HEK293 (cell line): ENCODE measurements at regions not wholly inside any gene's neighbourhood (a gene's known extent, or its start where the extent isn't known, plus 50 kb on each side); places are given as distances from the start of the nearest gene placed in this dataset.

Experiments used
- CTCF ChIA-PET: fragments of 350-600 bp; formaldehyde crosslinking; extraction: SDS; loops from one replicate; lab custom pipeline; 2021; ENCODE audit warnings: antibody characterized with exemption; lab: Yijun Ruan, JAX
- POLR2A ChIA-PET: fragments of 300-600 bp; formaldehyde crosslinking; extraction: SDS; loops from one replicate; lab custom pipeline; 2020; ENCODE audit warnings: antibody characterized with exemption, inconsistent platforms; lab: Yijun Ruan, JAX
- H3K27ac ChIP-seq: fragments of 200-500 bp; sonication (Bioruptor generic); 2 replicates; pipeline ENCODE4 v1.5.1; 2014; ENCODE audit warnings: low read depth, low read length, control low read depth, inconsistent platforms; ENCODE audit errors: extremely low read depth
- H3K36me3 ChIP-seq, 2 experiments: fragments of 200-500 bp in 1 of 2; sonication (Bioruptor generic) in 1 of 2; 1 replicate in 1 of 2; 2 replicates in 1 of 2; pipeline ENCODE4 v1.5.1; 2014 to 2017; ENCODE audit warnings: inconsistent platforms in 2 of 2, low read length in 2 of 2; ENCODE audit not compliant: control insufficient read depth in 2 of 2, insufficient read depth in 1 of 2
- H3K4me1 ChIP-seq: fragments of 200-500 bp; sonication (Bioruptor generic); 2 replicates; pipeline ENCODE4 v1.5.1; 2014; ENCODE audit warnings: mild to moderate bottlenecking, low read length, inconsistent platforms; ENCODE audit not compliant: control insufficient read depth, insufficient read depth
- H3K4me3 ChIP-seq: 2 replicates; pipeline ENCODE4 v1.5.1; 2011; ENCODE audit warnings: low read depth, mild to moderate bottlenecking, control low read depth, low read length, moderate library complexity
- H3K9me3 ChIP-seq: fragments of 200-500 bp; sonication (Bioruptor generic); 2 replicates; pipeline ENCODE4 v1.5.1; 2014; ENCODE audit warnings: low read depth, low read length, inconsistent platforms; ENCODE audit not compliant: control insufficient read depth, insufficient read depth
- KLF9 ChIP-seq: fragments of 450-650 bp; formaldehyde crosslinking; IDR thresholded peaks from 2 replicates; pipeline ENCODE4 v1.5.1; 2016; ENCODE audit warnings: missing biosample characterization, missing genetic modification characterization, low read depth
- PRDM1 ChIP-seq: fragments of 450-650 bp; formaldehyde crosslinking; IDR thresholded peaks from 2 replicates; pipeline ENCODE4; 2016; ENCODE audit warnings: missing biosample characterization, missing genetic modification characterization
- SCRT1 ChIP-seq: fragments of 450-650 bp; formaldehyde crosslinking; IDR thresholded peaks from 2 replicates; pipeline ENCODE4 v1.5.1; 2016; ENCODE audit warnings: missing biosample characterization, missing genetic modification characterization, borderline replicate concordance
- SP3 ChIP-seq: fragments of 450-650 bp; formaldehyde crosslinking; IDR thresholded peaks from 2 replicates; pipeline ENCODE4 v1.5.1; 2016; ENCODE audit warnings: missing biosample characterization, missing genetic modification characterization
- TCF7L2 ChIP-seq: IDR thresholded peaks from 2 replicates; pipeline ENCODE4 v1.6.1; 2011; ENCODE audit warnings: low read depth, mild to moderate bottlenecking, inconsistent platforms, low read length, moderate library complexity, borderline replicate concordance
- WT1 ChIP-seq: fragments of 450-650 bp; formaldehyde crosslinking; IDR thresholded peaks from 2 replicates; pipeline ENCODE4 v1.5.1; 2016; ENCODE audit warnings: missing biosample characterization, missing genetic modification characterization
- YY1 ChIP-seq: fragments of 450-650 bp; formaldehyde crosslinking; IDR thresholded peaks from 2 replicates; pipeline ENCODE4 v1.5.1; 2018; ENCODE audit warnings: missing biosample characterization, missing genetic modification characterization
- ZEB2 ChIP-seq: fragments of 450-650 bp; formaldehyde crosslinking; IDR thresholded peaks from 2 replicates; pipeline ENCODE4 v1.5.1; 2016; ENCODE audit warnings: missing biosample characterization, missing genetic modification characterization
- ZFP41 ChIP-seq: fragments of 450-650 bp; formaldehyde crosslinking; IDR thresholded peaks from 2 replicates; pipeline ENCODE4 v1.5.1; 2016; ENCODE audit warnings: missing biosample characterization, missing genetic modification characterization, borderline replicate concordance
- ZNF138 ChIP-seq: fragments of 450-650 bp; formaldehyde crosslinking; IDR thresholded peaks from 2 replicates; pipeline ENCODE4 v1.5.1; 2016; ENCODE audit warnings: missing biosample characterization, missing genetic modification characterization, borderline replicate concordance
- ZNF19 ChIP-seq: fragments of 450-650 bp; formaldehyde crosslinking; IDR thresholded peaks from 2 replicates; pipeline ENCODE4; 2016; ENCODE audit warnings: missing biosample characterization, missing genetic modification characterization, low read depth
- ZNF223 ChIP-seq: fragments of 450-650 bp; formaldehyde crosslinking; IDR thresholded peaks from 2 replicates; pipeline ENCODE4 v1.5.1; 2016; ENCODE audit warnings: missing biosample characterization, missing genetic modification characterization
- ZNF274 ChIP-seq, 2 experiments: fragments of 200-500 bp in 1 of 2; fragments of 450-650 bp in 1 of 2; sonication (Bioruptor generic) in 1 of 2; formaldehyde crosslinking in 1 of 2; IDR thresholded peaks; 2 replicates each; pipeline versions ENCODE4 v1.5.1 to v1.6.1; 2014 to 2016; ENCODE audit warnings: borderline replicate concordance in 1 of 2, inconsistent platforms in 1 of 2, low read length in 1 of 2, missing biosample characterization in 1 of 2, missing genetic modification characterization in 1 of 2
- ZNF394 ChIP-seq: fragments of 450-650 bp; formaldehyde crosslinking; IDR thresholded peaks from 2 replicates; pipeline ENCODE4 v1.5.1; 2016; ENCODE audit warnings: missing biosample characterization, missing genetic modification characterization, mild to moderate bottlenecking, moderate library complexity, borderline replicate concordance
- ZNF514 ChIP-seq: fragments of 450-650 bp; formaldehyde crosslinking; IDR thresholded peaks from 2 replicates; pipeline ENCODE4 v1.5.1; 2016; ENCODE audit warnings: missing biosample characterization, missing genetic modification characterization
- ZNF549 ChIP-seq: fragments of 450-650 bp; IDR thresholded peaks from 2 replicates; pipeline ENCODE4 v1.5.1; 2018; ENCODE audit warnings: missing biosample characterization, missing genetic modification characterization, mild to moderate bottlenecking, inconsistent platforms, moderate library complexity
- ZNF776 ChIP-seq: fragments of 450-650 bp; formaldehyde crosslinking; IDR thresholded peaks from 2 replicates; pipeline ENCODE4 v1.5.0; 2017; ENCODE audit warnings: missing biosample characterization, missing genetic modification characterization, borderline replicate concordance
- ZSCAN30 ChIP-seq: fragments of 450-650 bp; IDR thresholded peaks from 2 replicates; pipeline ENCODE4 v1.5.1; 2018; ENCODE audit warnings: missing biosample characterization, mild to moderate bottlenecking, missing genetic modification characterization, moderate library complexity
- ZXDB ChIP-seq: fragments of 450-650 bp; formaldehyde crosslinking; IDR thresholded peaks from 2 replicates; pipeline ENCODE4 v1.5.1; 2016; ENCODE audit warnings: missing biosample characterization, missing genetic modification characterization
- TF ChIP-seq, protein P1 (sequence below): fragments of 450-650 bp; formaldehyde crosslinking; IDR thresholded peaks from 2 replicates; pipeline ENCODE4 v1.5.1; 2017; ENCODE audit warnings: missing biosample characterization, mild to moderate bottlenecking, missing genetic modification characterization, moderate library complexity
- TF ChIP-seq, protein P2 (sequence below): fragments of 450-650 bp; formaldehyde crosslinking; IDR thresholded peaks from 2 replicates; pipeline ENCODE4 v1.5.1; 2016; ENCODE audit warnings: missing biosample characterization, missing genetic modification characterization
- TF ChIP-seq, protein P3 (sequence below): fragments of 450-650 bp; formaldehyde crosslinking; IDR thresholded peaks from 2 replicates; pipeline ENCODE4 v1.5.1; 2016; ENCODE audit warnings: missing biosample characterization, missing genetic modification characterization
- TF ChIP-seq, protein P4 (sequence below): fragments of 450-650 bp; IDR thresholded peaks from 2 replicates; pipeline ENCODE4 v1.5.1; 2018; ENCODE audit warnings: missing biosample characterization, mild to moderate bottlenecking, missing genetic modification characterization

DNA sequence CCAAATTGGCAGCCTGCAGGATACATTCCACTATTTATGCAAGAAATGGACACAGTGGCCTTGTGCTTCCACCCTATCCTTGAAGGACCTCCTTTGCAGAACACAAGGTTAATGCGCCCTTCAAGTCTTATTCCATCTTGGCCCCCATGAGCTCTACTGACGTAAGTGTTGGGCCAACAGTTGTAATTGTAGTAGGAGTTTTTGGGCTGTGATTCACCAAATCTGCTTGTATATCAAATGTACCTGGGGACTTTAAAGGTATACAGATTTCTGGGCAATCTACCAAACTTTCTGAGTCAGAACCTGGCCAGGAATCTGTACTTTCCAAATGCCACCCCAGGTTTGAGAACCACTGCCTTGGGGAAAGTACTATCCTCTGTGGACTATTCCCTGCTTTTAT lies 100.9 kb upstream of the MARK1 start:
- no peaks in the 10 kb centered on the region for H3K36me3 ChIP-seq
- H3K4me1 ChIP-seq: no peaks in the 10 kb centered on the region
- TF ChIP-seq SCRT1 (tag by site-specific recombination) (no peak), WT1 (tag by site-specific recombination) (no peak), ZNF274 (IDR thresholded peaks at IDR 0.05; ENCODE audit: low read length) (no peak), ZNF274 (tag by site-specific recombination; IDR thresholded peaks at IDR 0.05; ENCODE audit: borderline replicate concordance) (no peak), ZSCAN30 (tag by site-specific recombination) (no peak), YY1 (tag by site-specific recombination) (no peak), SP3 (tag by site-specific recombination) (no peak), ZNF514 (no peak), PRDM1 (tag by site-specific recombination) (no peak), ZNF394 (tag by site-specific recombination) (no peak), TCF7L2 (no peak), KLF9 (tag by site-specific recombination) (no peak), ZFP41 (tag by site-specific recombination) (no peak), ZNF776 (no peak), ZNF223 (no peak)
- TF ChIP-seq, protein P1, sequence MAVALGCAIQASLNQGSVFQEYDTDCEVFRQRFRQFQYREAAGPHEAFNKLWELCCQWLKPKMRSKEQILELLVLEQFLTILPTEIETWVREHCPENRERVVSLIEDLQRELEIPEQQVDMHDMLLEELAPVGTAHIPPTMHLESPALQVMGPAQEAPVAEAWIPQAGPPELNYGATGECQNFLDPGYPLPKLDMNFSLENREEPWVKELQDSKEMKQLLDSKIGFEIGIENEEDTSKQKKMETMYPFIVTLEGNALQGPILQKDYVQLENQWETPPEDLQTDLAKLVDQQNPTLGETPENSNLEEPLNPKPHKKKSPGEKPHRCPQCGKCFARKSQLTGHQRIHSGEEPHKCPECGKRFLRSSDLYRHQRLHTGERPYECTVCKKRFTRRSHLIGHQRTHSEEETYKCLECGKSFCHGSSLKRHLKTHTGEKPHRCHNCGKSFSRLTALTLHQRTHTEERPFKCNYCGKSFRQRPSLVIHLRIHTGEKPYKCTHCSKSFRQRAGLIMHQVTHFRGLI (tag by site-specific recombination): no peak
- TF ChIP-seq, protein P2, sequence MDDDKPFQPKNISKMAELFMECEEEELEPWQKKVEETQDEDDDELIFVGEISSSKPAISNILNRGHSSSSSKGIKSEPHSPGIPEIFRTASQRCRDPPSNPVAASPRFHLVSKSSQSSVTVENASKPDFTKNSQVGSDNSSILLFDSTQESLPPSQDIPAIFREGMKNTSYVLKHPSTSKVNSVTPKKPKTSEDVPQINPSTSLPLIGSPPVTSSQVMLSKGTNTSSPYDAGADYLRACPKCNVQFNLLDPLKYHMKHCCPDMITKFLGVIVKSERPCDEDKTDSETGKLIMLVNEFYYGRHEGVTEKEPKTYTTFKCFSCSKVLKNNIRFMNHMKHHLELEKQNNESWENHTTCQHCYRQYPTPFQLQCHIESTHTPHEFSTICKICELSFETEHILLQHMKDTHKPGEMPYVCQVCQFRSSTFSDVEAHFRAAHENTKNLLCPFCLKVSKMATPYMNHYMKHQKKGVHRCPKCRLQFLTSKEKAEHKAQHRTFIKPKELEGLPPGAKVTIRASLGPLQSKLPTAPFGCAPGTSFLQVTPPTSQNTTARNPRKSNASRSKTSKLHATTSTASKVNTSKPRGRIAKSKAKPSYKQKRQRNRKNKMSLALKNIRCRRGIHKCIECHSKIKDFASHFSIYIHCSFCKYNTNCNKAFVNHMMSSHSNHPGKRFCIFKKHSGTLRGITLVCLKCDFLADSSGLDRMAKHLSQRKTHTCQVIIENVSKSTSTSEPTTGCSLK (tag by site-specific recombination): no peak
- POLR2A ChIA-PET: no interaction called here
- no peak overlapping the region for H3K27ac ChIP-seq
- CTCF ChIA-PET: no interaction called here
- no peaks in the 10 kb centered on the region for H3K9me3 ChIP-seq
- no peak overlapping the region for H3K4me3 ChIP-seq

DNA sequence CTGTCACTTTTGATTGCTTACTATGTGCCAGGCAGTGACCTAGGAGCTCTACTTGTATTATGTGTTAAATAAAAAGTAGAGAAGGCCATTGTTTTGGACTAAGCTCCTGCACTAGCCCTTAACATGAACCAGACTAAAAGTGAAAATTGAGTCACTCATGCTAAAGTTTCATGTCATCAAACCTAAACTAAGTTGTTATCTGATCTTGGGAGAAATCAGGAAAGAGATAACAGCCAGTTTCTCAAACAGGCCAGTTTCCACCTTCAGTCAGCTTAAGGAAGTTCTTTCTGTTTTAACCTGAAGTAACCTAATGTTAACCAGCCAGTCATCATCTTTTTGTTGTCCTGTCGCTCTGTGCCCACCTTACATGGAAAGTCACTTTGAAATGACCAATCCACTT lies 102.1 kb upstream of the MARK1 start:
- H3K27ac ChIP-seq: no peak overlapping the region
- no peaks in the 10 kb centered on the region for H3K9me3 ChIP-seq
- H3K4me1 ChIP-seq: no peaks in the 10 kb centered on the region
- ChIA-PET CTCF (no interaction called here), POLR2A (no interaction called here)
- H3K4me3 ChIP-seq: no peak overlapping the region
- H3K36me3 ChIP-seq: no peaks in the 10 kb centered on the region
- TF ChIP-seq WT1 (tag by site-specific recombination) (no peak), ZXDB (tag by site-specific recombination) (no peak), ZNF19 (no peak), ZNF274 (IDR thresholded peaks at IDR 0.05; ENCODE audit: low read length) (no peak), ZNF274 (tag by site-specific recombination; IDR thresholded peaks at IDR 0.05; ENCODE audit: borderline replicate concordance) (no peak), ZNF549 (tag by site-specific recombination) (no peak), ZNF138 (tag by site-specific recombination) (no peak), ZEB2 (no peak)
- TF ChIP-seq, protein P3, sequence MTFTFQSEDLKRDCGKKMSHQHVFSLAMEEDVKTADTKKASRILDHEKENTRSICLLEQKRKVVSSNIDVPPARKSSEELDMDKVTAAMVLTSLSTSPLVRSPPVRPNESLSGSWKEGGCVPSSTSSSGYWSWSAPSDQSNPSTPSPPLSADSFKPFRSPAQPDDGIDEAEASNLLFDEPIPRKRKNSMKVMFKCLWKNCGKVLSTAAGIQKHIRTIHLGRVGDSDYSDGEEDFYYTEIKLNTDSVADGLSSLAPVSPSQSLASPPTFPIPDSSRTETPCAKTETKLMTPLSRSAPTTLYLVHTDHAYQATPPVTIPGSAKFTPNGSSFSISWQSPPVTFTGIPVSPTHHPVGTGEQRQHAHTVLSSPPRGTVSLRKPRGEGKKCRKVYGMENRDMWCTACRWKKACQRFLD (tag by site-specific recombination): no peak
- TF ChIP-seq, protein P4, sequence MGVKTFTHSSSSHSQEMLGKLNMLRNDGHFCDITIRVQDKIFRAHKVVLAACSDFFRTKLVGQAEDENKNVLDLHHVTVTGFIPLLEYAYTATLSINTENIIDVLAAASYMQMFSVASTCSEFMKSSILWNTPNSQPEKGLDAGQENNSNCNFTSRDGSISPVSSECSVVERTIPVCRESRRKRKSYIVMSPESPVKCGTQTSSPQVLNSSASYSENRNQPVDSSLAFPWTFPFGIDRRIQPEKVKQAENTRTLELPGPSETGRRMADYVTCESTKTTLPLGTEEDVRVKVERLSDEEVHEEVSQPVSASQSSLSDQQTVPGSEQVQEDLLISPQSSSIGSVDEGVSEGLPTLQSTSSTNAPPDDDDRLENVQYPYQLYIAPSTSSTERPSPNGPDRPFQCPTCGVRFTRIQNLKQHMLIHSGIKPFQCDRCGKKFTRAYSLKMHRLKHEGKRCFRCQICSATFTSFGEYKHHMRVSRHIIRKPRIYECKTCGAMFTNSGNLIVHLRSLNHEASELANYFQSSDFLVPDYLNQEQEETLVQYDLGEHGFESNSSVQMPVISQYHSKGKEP: no peak
- TF ChIP-seq, all 188 proteins: peak for 0
